GM23338 (cell line): ENCODE measurements at regions not wholly inside any gene's neighbourhood (a gene's known extent, or its start where the extent isn't known, plus 50 kb on each side); places are given as distances from the start of the nearest gene placed in this dataset.

Experiments used
- ATAC-seq: fragments of 200-7000 bp; cut with Tn5 transposase; 3 replicates; pipeline ENCODE4 v1.9.1; 2020
- DNase-seq: peaks from one replicate; pipeline ENCODE4 v3.0.0-alpha.2; 2015; ENCODE audit warnings: low spot score
- H2AFZ ChIP-seq: fragments of 200-600 bp; sonication (generic); 2 replicates; pipeline ENCODE4 v1.8.0; 2016; ENCODE audit warnings: antibody characterized with exemption, mild to moderate bottlenecking, moderate library complexity
- H3F3A ChIP-seq: fragments of 200-600 bp; sonication (generic); replicated peaks from 2 replicates; pipeline ENCODE4 v1.8.0; 2017; ENCODE audit warnings: antibody characterized with exemption, mixed run types, low read depth
- H3K27ac ChIP-seq: fragments of 200-600 bp; sonication (generic); 2 replicates; pipeline ENCODE4 v1.6.1; 2016; ENCODE audit warnings: low read depth
- H3K27me3 ChIP-seq: fragments of 200-600 bp; sonication (generic); 2 replicates; pipeline ENCODE4 v1.8.0; 2016; ENCODE audit warnings: mild to moderate bottlenecking, mixed run types, moderate library complexity; ENCODE audit not compliant: insufficient read depth
- H3K36me3 ChIP-seq: fragments of 200-600 bp; sonication (generic); 2 replicates; pipeline ENCODE4 v1.8.0; 2016; ENCODE audit warnings: mild to moderate bottlenecking; ENCODE audit not compliant: insufficient read depth
- H3K4me1 ChIP-seq: fragments of 200-600 bp; sonication (generic); 2 replicates; pipeline ENCODE4 v1.8.0; 2016; ENCODE audit warnings: mild to moderate bottlenecking, moderate library complexity; ENCODE audit not compliant: insufficient read depth
- H3K4me2 ChIP-seq: fragments of 200-600 bp; sonication (generic); 2 replicates; pipeline ENCODE4 v1.7.1; 2017; ENCODE audit warnings: mixed run types
- H3K4me3 ChIP-seq: fragments of 200-600 bp; sonication (generic); 2 replicates; pipeline ENCODE4 v1.6.1; 2016; ENCODE audit warnings: mixed run types
- H3K79me2 ChIP-seq: fragments of 200-600 bp; sonication (generic); replicated peaks from 2 replicates; pipeline ENCODE4 v1.8.0; 2017; ENCODE audit warnings: mild to moderate bottlenecking; ENCODE audit not compliant: insufficient read depth
- H3K9me2 ChIP-seq: fragments of 200-600 bp; sonication (generic); 2 replicates; pipeline ENCODE4 v1.8.0; 2017; ENCODE audit not compliant: insufficient read depth
- H4K20me1 ChIP-seq: fragments of 200-600 bp; sonication (generic); replicated peaks from 2 replicates; pipeline ENCODE4 v1.8.0; 2017; ENCODE audit warnings: mild to moderate bottlenecking; ENCODE audit not compliant: insufficient read depth
- H3K27ac Mint-ChIP-seq: 2 replicates; pipeline ENCODE4 v1.8.0; 2020; ENCODE audit warnings: inconsistent platforms, mild to moderate bottlenecking, moderate library complexity, mixed read lengths
- H3K27me3 Mint-ChIP-seq: 3 replicates; pipeline ENCODE4 v1.8.0; 2022; ENCODE audit warnings: low read depth, mild to moderate bottlenecking, moderate library complexity, mixed read lengths, inconsistent platforms; ENCODE audit not compliant: insufficient read depth, poor library complexity
- H3K36me3 Mint-ChIP-seq: 3 replicates; pipeline ENCODE4 v1.8.0; 2021; ENCODE audit warnings: low read depth, mild to moderate bottlenecking, inconsistent platforms, moderate library complexity, mixed read lengths
- H3K4me1 Mint-ChIP-seq: 3 replicates; pipeline ENCODE4 v1.8.0; 2020; ENCODE audit warnings: mild to moderate bottlenecking, inconsistent platforms, mixed read lengths
- H3K4me3 Mint-ChIP-seq: 3 replicates; pipeline ENCODE4 v1.8.0; 2021; ENCODE audit warnings: moderate library complexity, mild to moderate bottlenecking, inconsistent platforms, mixed read lengths
- H3K9me3 Mint-ChIP-seq: 3 replicates; pipeline ENCODE4 v1.8.0; 2020; ENCODE audit warnings: moderate library complexity, mild to moderate bottlenecking, inconsistent platforms, mixed read lengths
- CTCF ChIP-seq, 2 experiments: fragments of 200-600 bp in 1 of 2; sonication (generic) in 1 of 2; conservative IDR thresholded peaks; 2 replicates each; pipeline versions ENCODE4 v1.5.1 to v1.6.1; 2016 to 2017; ENCODE audit warnings: antibody characterized with exemption in 2 of 2, low read depth in 2 of 2, mild to moderate bottlenecking in 2 of 2, moderate library complexity in 1 of 2
- ZNF331 ChIP-seq: fragments of 250-450 bp; sonication (Bioruptor Pico); IDR thresholded peaks from 2 replicates; pipeline ENCODE4 v1.5.0; 2020; ENCODE audit warnings: low read depth, mild to moderate bottlenecking, moderate library complexity
- ZNF462 ChIP-seq: fragments of 250-450 bp; sonication (Bioruptor Pico); IDR thresholded peaks from 2 replicates; pipeline ENCODE4 v1.5.0; 2020; ENCODE audit warnings: mild to moderate bottlenecking, moderate library complexity
- TF ChIP-seq, protein P1 (sequence below): IDR thresholded peaks from one replicate; pipeline ENCODE4 v1.6.1; 2018; ENCODE audit warnings: antibody characterized with exemption; ENCODE audit not compliant: unreplicated experiment

DNA sequence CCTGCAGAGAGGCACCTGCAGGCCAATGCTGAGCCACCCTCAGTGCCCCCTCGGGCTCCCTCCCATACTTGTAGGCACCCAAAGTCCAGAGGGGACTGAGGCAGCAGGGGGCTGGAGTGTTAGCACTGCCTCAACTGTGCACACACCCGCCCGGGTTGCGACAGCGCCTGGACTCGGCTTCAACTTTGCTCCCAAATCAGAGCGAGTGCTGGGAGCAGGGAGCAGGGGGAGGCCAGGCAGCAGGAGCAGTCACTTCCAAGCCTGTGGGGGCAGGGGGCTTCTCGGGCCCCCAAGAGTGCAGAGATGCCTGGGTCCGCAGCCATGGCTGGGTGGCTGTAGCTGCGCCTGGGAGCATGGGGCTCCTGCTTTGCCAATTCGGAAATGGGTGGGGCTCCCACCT, 79.5 kb downstream of the DISP1 start:
- H3K4me3 Mint-ChIP-seq, result no peak overlapping the region
- Histone ChIP-seq H3K27me3 (no peaks in the 10 kb centered on the region), H4K20me1 (no peaks in the 10 kb centered on the region), H3K4me1 (no peaks in the 10 kb centered on the region), H3F3A (no peaks in the 10 kb centered on the region), H3K36me3 (no peaks in the 10 kb centered on the region), H3K4me3 (no peak overlapping the region), H3K79me2 (no peaks in the 10 kb centered on the region), H3K27ac (no peak overlapping the region), H3K9me2 (no peaks in the 10 kb centered on the region), H2AFZ (no peak overlapping the region), H3K4me2 (no peak overlapping the region)
- peaks cover 10% of the 10 kb centered on the region; the same call in 2 of the 3 replicates for H3K36me3 Mint-ChIP-seq
- H3K27me3 Mint-ChIP-seq, result no peaks in the 10 kb centered on the region
- TF ChIP-seq ZNF331 (CRISPR knock-in tag) (no peak), CTCF (conservative IDR thresholded peaks at IDR 0.05; ENCODE audit: low read depth in 2 of 2) (no peak), ZNF462 (CRISPR knock-in tag) (no peak)
- TF ChIP-seq, protein P1, sequence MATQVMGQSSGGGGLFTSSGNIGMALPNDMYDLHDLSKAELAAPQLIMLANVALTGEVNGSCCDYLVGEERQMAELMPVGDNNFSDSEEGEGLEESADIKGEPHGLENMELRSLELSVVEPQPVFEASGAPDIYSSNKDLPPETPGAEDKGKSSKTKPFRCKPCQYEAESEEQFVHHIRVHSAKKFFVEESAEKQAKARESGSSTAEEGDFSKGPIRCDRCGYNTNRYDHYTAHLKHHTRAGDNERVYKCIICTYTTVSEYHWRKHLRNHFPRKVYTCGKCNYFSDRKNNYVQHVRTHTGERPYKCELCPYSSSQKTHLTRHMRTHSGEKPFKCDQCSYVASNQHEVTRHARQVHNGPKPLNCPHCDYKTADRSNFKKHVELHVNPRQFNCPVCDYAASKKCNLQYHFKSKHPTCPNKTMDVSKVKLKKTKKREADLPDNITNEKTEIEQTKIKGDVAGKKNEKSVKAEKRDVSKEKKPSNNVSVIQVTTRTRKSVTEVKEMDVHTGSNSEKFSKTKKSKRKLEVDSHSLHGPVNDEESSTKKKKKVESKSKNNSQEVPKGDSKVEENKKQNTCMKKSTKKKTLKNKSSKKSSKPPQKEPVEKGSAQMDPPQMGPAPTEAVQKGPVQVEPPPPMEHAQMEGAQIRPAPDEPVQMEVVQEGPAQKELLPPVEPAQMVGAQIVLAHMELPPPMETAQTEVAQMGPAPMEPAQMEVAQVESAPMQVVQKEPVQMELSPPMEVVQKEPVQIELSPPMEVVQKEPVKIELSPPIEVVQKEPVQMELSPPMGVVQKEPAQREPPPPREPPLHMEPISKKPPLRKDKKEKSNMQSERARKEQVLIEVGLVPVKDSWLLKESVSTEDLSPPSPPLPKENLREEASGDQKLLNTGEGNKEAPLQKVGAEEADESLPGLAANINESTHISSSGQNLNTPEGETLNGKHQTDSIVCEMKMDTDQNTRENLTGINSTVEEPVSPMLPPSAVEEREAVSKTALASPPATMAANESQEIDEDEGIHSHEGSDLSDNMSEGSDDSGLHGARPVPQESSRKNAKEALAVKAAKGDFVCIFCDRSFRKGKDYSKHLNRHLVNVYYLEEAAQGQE, result no peak
- peaks cover 4% of the 10 kb centered on the region for H3K9me3 Mint-ChIP-seq
- DNase-seq (no peak), ATAC-seq (no peak)
- peaks cover 4% of the 10 kb centered on the region; the same call in 2 of the 3 replicates for H3K4me1 Mint-ChIP-seq
- H3K27ac Mint-ChIP-seq, result no peak overlapping the region
